Panc1 (cell line): ENCODE measurements at regions not wholly inside any gene's neighbourhood (a gene's known extent, or its start where the extent isn't known, plus 50 kb on each side); places are given as distances from the start of the nearest gene placed in this dataset.

Experiments used
- ATAC-seq: fragments of 200-7000 bp; cut with Tn5 transposase; 2 replicates; pipeline ENCODE4 v1.9.1; 2020; ENCODE audit warnings: mild to moderate bottlenecking, moderate library complexity
- BruUV-seq: library from RNA; stranded (reverse); fragments of 400-500 nt; replicated peaks from 2 replicates; lab custom pipeline; 2021; lab: Mats Ljungman, UMichigan
- CTCF ChIA-PET: fragments of 300-600 bp; sonication (Branson Sonifier 250); formaldehyde crosslinking; loops from one replicate; lab custom pipeline; 2022; ENCODE audit warnings: antibody characterized with exemption; lab: Charles Lee
- POLR2A ChIA-PET: fragments of 300-600 bp; sonication (Branson Sonifier 250); formaldehyde crosslinking; loops from one replicate; lab custom pipeline; 2022; ENCODE audit warnings: antibody characterized with exemption; lab: Charles Lee
- DNase-seq: peaks from one replicate; pipeline ENCODE4 v3.0.0-alpha.2; 2010; ENCODE audit warnings: low read depth, low spot score
- H3K27ac ChIP-seq: 2 replicates; pipeline ENCODE4 v1.5.1; 2011; ENCODE audit warnings: mild to moderate bottlenecking, low read length, inconsistent platforms
- H3K27me3 ChIP-seq: fragments of 200-500 bp; sonication (Bioruptor generic); 2 replicates; pipeline ENCODE4 v1.6.0; 2014; ENCODE audit warnings: low read length, inconsistent platforms; ENCODE audit not compliant: control insufficient read depth, insufficient read depth
- H3K36me3 ChIP-seq: fragments of 200-500 bp; sonication (Bioruptor generic); 2 replicates; pipeline ENCODE4 v1.5.1; 2014; ENCODE audit warnings: inconsistent platforms, mild to moderate bottlenecking, low read length, moderate library complexity; ENCODE audit not compliant: control insufficient read depth, insufficient read depth
- H3K4me1 ChIP-seq: 2 replicates; pipeline ENCODE4 v1.5.1; 2011; ENCODE audit warnings: inconsistent platforms, mild to moderate bottlenecking, low read length, moderate library complexity; ENCODE audit not compliant: control insufficient read depth, insufficient read depth
- H3K4me3 ChIP-seq, 2 experiments: 2 replicates each; pipeline ENCODE4 v1.5.1; 2011 to 2012; ENCODE audit warnings: low read depth in 2 of 2, low read length in 2 of 2, mild to moderate bottlenecking in 2 of 2, inconsistent platforms in 1 of 2, moderate library complexity in 1 of 2
- H3K9me3 ChIP-seq: fragments of 200-500 bp; sonication (Bioruptor generic); 2 replicates; pipeline ENCODE4 v1.5.1; 2014; ENCODE audit warnings: low read depth, mild to moderate bottlenecking, inconsistent platforms, low read length, moderate library complexity; ENCODE audit not compliant: control insufficient read depth, insufficient read depth
- POLR2AphosphoS5 ChIP-seq: IDR thresholded peaks from 2 replicates; pipeline ENCODE4 v1.6.1; 2012; ENCODE audit warnings: mild to moderate bottlenecking, low read depth, low read length, moderate library complexity
- SIN3A ChIP-seq: IDR thresholded peaks from 2 replicates; pipeline ENCODE4 v1.6.1; 2012; ENCODE audit warnings: low read depth, mild to moderate bottlenecking, low read length, moderate library complexity, borderline replicate concordance; ENCODE audit not compliant: insufficient read depth
- TCF7L2 ChIP-seq: IDR thresholded peaks from 2 replicates; pipeline ENCODE4 v1.6.1; 2011; ENCODE audit warnings: mild to moderate bottlenecking, low read depth, low read length, inconsistent platforms
- in situ Hi-C: cut with HindIII; loops from 2 replicates; pipeline ENCODE4 v1.10.0; 2016; ENCODE audit warnings: low sequenced_read_pairs, low pct_unique_long_range_greater_than_20kb
- intact Hi-C: fragments of 100-400 bp; cut with micrococcal nuclease; formaldehyde crosslinking; loops from one replicate; pipeline ENCODE4 v1.10.0; 2022; ENCODE audit not compliant: unreplicated experiment
- TF ChIP-seq, protein P1 (sequence below): fragments of 450-650 bp; IDR thresholded peaks from 2 replicates; pipeline ENCODE4 v1.5.1; 2017; ENCODE audit warnings: mild to moderate bottlenecking
- TF ChIP-seq, protein P2 (sequence below), 2 experiments: IDR thresholded peaks; 2 replicates each; pipeline ENCODE4 v1.6.1; 2011 to 2012; ENCODE audit warnings: low read depth in 2 of 2, control low read depth in 1 of 2, low read length in 1 of 2, mild to moderate bottlenecking in 1 of 2, moderate library complexity in 1 of 2; ENCODE audit not compliant: insufficient read depth in 1 of 2

DNA sequence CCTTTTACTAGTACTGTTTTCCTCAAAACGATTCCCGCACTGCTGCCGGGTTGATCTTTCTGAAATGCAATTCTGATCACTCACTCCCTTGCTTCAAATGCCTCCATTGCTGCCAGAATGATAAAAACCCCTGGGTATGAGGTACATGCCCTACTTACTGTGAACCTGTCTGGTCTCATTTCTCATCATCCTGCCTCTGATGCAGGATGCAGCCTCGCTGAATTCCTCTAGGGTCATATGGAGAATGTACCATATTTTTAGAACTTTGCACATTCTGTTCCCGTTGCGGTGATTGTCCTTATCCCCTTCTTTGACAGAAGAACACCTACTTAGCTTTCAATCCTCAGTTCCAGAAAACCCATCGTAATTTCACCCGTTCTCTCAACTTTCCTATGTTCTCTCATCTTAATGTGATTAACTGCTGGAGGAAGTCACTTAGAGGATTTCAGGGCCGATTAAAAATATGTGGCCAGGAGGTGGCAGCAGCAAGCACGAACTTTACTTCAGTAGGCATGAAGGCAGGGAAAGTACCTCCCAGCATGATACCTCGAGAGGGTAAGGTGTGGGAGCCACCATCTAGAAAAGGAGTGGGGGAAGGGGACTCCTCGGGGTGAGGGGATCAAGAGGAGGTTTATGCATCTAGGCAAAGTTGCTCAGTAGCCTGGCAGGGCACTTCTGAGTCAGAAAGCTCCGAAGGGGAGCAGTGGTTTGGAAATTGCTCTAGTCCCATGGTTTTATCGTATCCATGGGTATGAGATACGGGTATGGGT is 361.5 kb upstream of the ZP4 start:
- BruUV-seq = no TSS peak
- Histone ChIP-seq H3K4me1 (no peaks in the 10 kb centered on the region), H3K27ac (no peak overlapping the region), H3K27me3 (no peaks in the 10 kb centered on the region), H3K36me3 (no peaks in the 10 kb centered on the region), H3K9me3 (no peaks in the 10 kb centered on the region), H3K4me3 (no peak overlapping the region)
- ChIA-PET CTCF (no interaction called here), POLR2A (no interaction called here)
- in situ Hi-C loops = no loop called here
- DNase-seq (peak; percentile 42), ATAC-seq (peak; percentile 65)
- intact Hi-C loops = loop anchor here (5.0 kb wide), 1 partner anchor 700 kb away; no protein-coding TSS in a partner anchor
- TF ChIP-seq POLR2AphosphoS5 = no peak
- no peak for TF ChIP-seq TCF7L2
- TF ChIP-seq, protein P1, sequence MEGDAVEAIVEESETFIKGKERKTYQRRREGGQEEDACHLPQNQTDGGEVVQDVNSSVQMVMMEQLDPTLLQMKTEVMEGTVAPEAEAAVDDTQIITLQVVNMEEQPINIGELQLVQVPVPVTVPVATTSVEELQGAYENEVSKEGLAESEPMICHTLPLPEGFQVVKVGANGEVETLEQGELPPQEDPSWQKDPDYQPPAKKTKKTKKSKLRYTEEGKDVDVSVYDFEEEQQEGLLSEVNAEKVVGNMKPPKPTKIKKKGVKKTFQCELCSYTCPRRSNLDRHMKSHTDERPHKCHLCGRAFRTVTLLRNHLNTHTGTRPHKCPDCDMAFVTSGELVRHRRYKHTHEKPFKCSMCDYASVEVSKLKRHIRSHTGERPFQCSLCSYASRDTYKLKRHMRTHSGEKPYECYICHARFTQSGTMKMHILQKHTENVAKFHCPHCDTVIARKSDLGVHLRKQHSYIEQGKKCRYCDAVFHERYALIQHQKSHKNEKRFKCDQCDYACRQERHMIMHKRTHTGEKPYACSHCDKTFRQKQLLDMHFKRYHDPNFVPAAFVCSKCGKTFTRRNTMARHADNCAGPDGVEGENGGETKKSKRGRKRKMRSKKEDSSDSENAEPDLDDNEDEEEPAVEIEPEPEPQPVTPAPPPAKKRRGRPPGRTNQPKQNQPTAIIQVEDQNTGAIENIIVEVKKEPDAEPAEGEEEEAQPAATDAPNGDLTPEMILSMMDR = peak; percentile 75

DNA sequence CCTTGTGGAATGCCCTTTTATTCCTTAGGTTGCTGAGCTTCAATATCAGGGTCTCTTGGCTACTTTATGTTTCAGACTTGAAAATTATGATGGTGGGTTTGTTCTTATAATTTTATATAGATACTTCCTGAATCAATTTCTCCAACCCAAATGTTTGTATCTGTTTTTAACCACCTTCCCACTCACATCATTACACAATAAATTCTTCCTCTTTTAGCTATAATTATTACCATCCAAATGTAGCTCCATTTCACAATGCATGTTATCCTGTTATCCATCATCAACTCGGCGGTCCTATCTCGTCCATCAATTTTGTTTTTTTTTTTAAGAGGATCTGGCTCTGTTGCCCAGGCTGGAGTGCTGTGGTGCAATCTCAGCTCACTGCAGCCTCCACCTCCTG is 357.6 kb upstream of the ZP4 start:
- CTCF ChIA-PET = no interaction called here
- in situ Hi-C loops = no loop called here
- POLR2A ChIA-PET = no interaction called here

More for the DNA sequence above, 357.6 kb upstream of the ZP4 start:
- BruUV-seq = no TSS peak
- Histone ChIP-seq H3K27me3 (no peaks in the 10 kb centered on the region), H3K27ac (no peak overlapping the region), H3K36me3 (no peaks in the 10 kb centered on the region), H3K4me1 (no peaks in the 10 kb centered on the region; the same call in 1 of the 2 replicates), H3K9me3 (no peaks in the 10 kb centered on the region), H3K4me3 (no peak overlapping the region)
- intact Hi-C loops = no loop called here
- TF ChIP-seq, protein P2, sequence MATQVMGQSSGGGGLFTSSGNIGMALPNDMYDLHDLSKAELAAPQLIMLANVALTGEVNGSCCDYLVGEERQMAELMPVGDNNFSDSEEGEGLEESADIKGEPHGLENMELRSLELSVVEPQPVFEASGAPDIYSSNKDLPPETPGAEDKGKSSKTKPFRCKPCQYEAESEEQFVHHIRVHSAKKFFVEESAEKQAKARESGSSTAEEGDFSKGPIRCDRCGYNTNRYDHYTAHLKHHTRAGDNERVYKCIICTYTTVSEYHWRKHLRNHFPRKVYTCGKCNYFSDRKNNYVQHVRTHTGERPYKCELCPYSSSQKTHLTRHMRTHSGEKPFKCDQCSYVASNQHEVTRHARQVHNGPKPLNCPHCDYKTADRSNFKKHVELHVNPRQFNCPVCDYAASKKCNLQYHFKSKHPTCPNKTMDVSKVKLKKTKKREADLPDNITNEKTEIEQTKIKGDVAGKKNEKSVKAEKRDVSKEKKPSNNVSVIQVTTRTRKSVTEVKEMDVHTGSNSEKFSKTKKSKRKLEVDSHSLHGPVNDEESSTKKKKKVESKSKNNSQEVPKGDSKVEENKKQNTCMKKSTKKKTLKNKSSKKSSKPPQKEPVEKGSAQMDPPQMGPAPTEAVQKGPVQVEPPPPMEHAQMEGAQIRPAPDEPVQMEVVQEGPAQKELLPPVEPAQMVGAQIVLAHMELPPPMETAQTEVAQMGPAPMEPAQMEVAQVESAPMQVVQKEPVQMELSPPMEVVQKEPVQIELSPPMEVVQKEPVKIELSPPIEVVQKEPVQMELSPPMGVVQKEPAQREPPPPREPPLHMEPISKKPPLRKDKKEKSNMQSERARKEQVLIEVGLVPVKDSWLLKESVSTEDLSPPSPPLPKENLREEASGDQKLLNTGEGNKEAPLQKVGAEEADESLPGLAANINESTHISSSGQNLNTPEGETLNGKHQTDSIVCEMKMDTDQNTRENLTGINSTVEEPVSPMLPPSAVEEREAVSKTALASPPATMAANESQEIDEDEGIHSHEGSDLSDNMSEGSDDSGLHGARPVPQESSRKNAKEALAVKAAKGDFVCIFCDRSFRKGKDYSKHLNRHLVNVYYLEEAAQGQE (IDR thresholded peaks at IDR 0.05; ENCODE audit: insufficient read depth in 1 of 2, low read depth in 2 of 2, low read length in 1 of 2) = no peak
- TF ChIP-seq TCF7L2 = no peak
- TF ChIP-seq, protein P1 = no peak
- no peak for TF ChIP-seq POLR2AphosphoS5
- TF ChIP-seq SIN3A = no peak
- DNase-seq = no peak
- ATAC-seq = no peak
